ENCODE measurements at regions not wholly inside any gene's neighbourhood (a gene's known extent, or its start where the extent isn't known, plus 50 kb on each side); places are given as distances from the start of the nearest gene placed in this dataset.

DNA sequence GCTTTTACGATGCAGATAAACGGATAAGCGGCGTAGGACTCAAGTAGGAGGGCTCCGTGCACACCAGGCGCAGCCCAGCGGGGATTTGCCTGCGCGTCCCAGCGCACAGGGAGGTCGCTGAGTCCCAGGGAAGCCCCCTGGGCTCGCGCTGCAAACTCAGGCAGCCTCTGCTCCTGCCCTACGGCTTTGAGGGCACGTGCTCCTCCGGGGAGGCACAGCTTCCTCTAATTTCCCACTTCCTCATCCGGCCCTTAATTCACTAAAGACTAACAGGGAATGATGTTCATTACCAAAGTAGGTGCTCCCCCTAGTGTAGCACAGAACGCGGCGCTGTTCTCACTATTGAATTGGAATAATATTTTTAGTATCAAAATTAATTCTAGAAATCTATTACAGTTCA is 825.4 kb downstream of the KCNJ18 start:
- TF ChIP-seq POLR2AphosphoS5 (IDR thresholded peaks at IDR 0.05; ENCODE audit: insufficient read depth, low read depth, low read length) (no peak), GATA2 (IDR thresholded peaks at IDR 0.05; ENCODE audit: insufficient read depth, insufficient read length, low read depth, low read length) (no peak), JUN (IDR thresholded peaks at IDR 0.05; ENCODE audit: borderline replicate concordance, insufficient read depth, insufficient read length, low read depth) (no peak), MYC (IDR thresholded peaks at IDR 0.05; ENCODE audit: low read depth, low read length) (no peak), FOS (IDR thresholded peaks at IDR 0.05; ENCODE audit: borderline replicate concordance, insufficient read depth, low read length) (no peak), EZH2 (IDR thresholded peaks at IDR 0.05; ENCODE audit: borderline replicate concordance, low read depth, low read length, severe bottlenecking) (no peak), POLR2A (IDR thresholded peaks at IDR 0.05; ENCODE audit: low read depth, low read length) (no peak)
- TF ChIP-seq, protein P1, sequence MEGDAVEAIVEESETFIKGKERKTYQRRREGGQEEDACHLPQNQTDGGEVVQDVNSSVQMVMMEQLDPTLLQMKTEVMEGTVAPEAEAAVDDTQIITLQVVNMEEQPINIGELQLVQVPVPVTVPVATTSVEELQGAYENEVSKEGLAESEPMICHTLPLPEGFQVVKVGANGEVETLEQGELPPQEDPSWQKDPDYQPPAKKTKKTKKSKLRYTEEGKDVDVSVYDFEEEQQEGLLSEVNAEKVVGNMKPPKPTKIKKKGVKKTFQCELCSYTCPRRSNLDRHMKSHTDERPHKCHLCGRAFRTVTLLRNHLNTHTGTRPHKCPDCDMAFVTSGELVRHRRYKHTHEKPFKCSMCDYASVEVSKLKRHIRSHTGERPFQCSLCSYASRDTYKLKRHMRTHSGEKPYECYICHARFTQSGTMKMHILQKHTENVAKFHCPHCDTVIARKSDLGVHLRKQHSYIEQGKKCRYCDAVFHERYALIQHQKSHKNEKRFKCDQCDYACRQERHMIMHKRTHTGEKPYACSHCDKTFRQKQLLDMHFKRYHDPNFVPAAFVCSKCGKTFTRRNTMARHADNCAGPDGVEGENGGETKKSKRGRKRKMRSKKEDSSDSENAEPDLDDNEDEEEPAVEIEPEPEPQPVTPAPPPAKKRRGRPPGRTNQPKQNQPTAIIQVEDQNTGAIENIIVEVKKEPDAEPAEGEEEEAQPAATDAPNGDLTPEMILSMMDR (IDR thresholded peaks at IDR 0.05; ENCODE audit: extremely low read depth in 1 of 2, insufficient read depth in 1 of 2, low read depth in 1 of 2, low read length in 2 of 2) = no peak
- TF ChIP-seq, protein P2, sequence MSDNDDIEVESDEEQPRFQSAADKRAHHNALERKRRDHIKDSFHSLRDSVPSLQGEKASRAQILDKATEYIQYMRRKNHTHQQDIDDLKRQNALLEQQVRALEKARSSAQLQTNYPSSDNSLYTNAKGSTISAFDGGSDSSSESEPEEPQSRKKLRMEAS (IDR thresholded peaks at IDR 0.05; ENCODE audit: insufficient read depth, insufficient read length) = no peak
- no peaks in the 10 kb centered on the region for H3K79me2 ChIP-seq (ENCODE audit: control insufficient read depth, insufficient read depth, low read length)
- H3K4me1 ChIP-seq (ENCODE audit: control insufficient read depth, extremely low read depth, insufficient read depth, low read length) = no peaks in the 10 kb centered on the region
- BruUV-seq (replicated peaks) = no TSS peak
- H2AFZ ChIP-seq (ENCODE audit: low read depth, low read length) = no peak overlapping the region
- no peak overlapping the region for H3K9ac ChIP-seq (replicated peaks; ENCODE audit: extremely low read depth, insufficient read depth, low read length)
- ChIA-PET POLR2A (no interaction called here), CTCF (no interaction called here)
- no peak overlapping the region for H3K4me2 ChIP-seq (ENCODE audit: insufficient read depth, low read length)
- no peaks in the 10 kb centered on the region for H3K27me3 ChIP-seq (ENCODE audit: control insufficient read depth in 2 of 2, insufficient read depth in 2 of 2, low read length in 2 of 2)
- no peaks in the 10 kb centered on the region for H3K9me1 ChIP-seq (replicated peaks; ENCODE audit: control insufficient read depth, extremely low read depth, insufficient read depth, low read length)
- FAIRE-seq (no peak), DNase-seq (ENCODE audit: low read depth, low spot score) (no peak)
- H3K36me3 ChIP-seq (ENCODE audit: control insufficient read depth in 2 of 2, extremely low read depth in 1 of 2, insufficient read depth in 2 of 2, low read length in 2 of 2) = no peaks in the 10 kb centered on the region
- H3K27ac ChIP-seq (ENCODE audit: insufficient read depth, low read depth, low read length) = no peak overlapping the region
- dilution Hi-C loops (cut with MboI; ENCODE audit: extremely low pct_ligation_motif_present, low sequenced_read_pairs) (no loop called here), intact Hi-C loops (cut with micrococcal nuclease) (no loop called here)
- H3K9me3 ChIP-seq (replicated peaks; ENCODE audit: control insufficient read depth, insufficient read depth, low read length) = peaks cover 3% of the 10 kb centered on the region
- no peaks in the 10 kb centered on the region for H4K20me1 ChIP-seq (replicated peaks; ENCODE audit: control insufficient read depth, extremely low read depth, insufficient read depth, low read length)
- no peak overlapping the region for H3K4me3 ChIP-seq (replicated peaks in 1 of 3; ENCODE audit: insufficient read depth in 1 of 3, low read depth in 1 of 3, low read length in 3 of 3)
